K562 (cell line): ENCODE measurements at regions not wholly inside any gene's neighbourhood (a gene's known extent, or its start where the extent isn't known, plus 50 kb on each side); places are given as distances from the start of the nearest gene placed in this dataset.

Source experiments
- ESRRA ChIP-seq: fragments of 450-650 bp; IDR thresholded peaks from 2 replicates; pipeline ENCODE4 v1.6.1; 2014; ENCODE audit warnings: low read depth, mild to moderate bottlenecking, moderate library complexity, borderline replicate concordance
- FOXK2 ChIP-seq, 2 experiments: fragments of 450-650 bp; IDR thresholded peaks in 1 of 2; conservative IDR thresholded peaks in 1 of 2; 2 replicates each; pipeline ENCODE4 v1.6.1; 2016; ENCODE audit warnings: low read depth in 2 of 2, mild to moderate bottlenecking in 1 of 2
- GABPB1 ChIP-seq: sonication (generic); formaldehyde crosslinking; IDR thresholded peaks from 2 replicates; pipeline ENCODE4 v1.8.0; 2022; ENCODE audit warnings: mild to moderate bottlenecking, missing genetic modification reagents
- HNRNPUL1 ChIP-seq: fragments of 200-400 bp; formaldehyde crosslinking; IDR thresholded peaks from 2 replicates; pipeline ENCODE4 v1.6.1; 2017; ENCODE audit warnings: low read length
- JUN ChIP-seq, 2 experiments: sonication (generic) in 1 of 2; formaldehyde crosslinking in 1 of 2; IDR thresholded peaks; 2 replicates each; pipeline versions ENCODE4 v1.6.1 to v1.8.0; 2012 to 2022; ENCODE audit warnings: borderline replicate concordance in 2 of 2, mild to moderate bottlenecking in 2 of 2, improper control_type of control experiment in 1 of 2, low read depth in 1 of 2, low read length in 1 of 2, missing genetic modification reagents in 1 of 2
- MED1 ChIP-seq: sonication (generic); formaldehyde crosslinking; IDR thresholded peaks from 2 replicates; pipeline ENCODE4 v1.8.1; 2023; ENCODE audit warnings: missing genetic modification reagents, borderline replicate concordance
- MEIS2 ChIP-seq: fragments of 450-650 bp; IDR thresholded peaks from 2 replicates; pipeline ENCODE4 v1.6.1; 2014; ENCODE audit warnings: mild to moderate bottlenecking; ENCODE audit not compliant: partially characterized antibody
- NFIC ChIP-seq: fragments of 450-650 bp; IDR thresholded peaks from 2 replicates; pipeline ENCODE4 v1.6.1; 2017; ENCODE audit warnings: mild to moderate bottlenecking, inconsistent platforms
- NR2F6 ChIP-seq: fragments of 450-650 bp; formaldehyde crosslinking; IDR thresholded peaks from 2 replicates; pipeline ENCODE4 v1.4.0; 2020; ENCODE audit warnings: mild to moderate bottlenecking
- RFX7 ChIP-seq: fragments of 250-450 bp; sonication (Bioruptor Pico); IDR thresholded peaks from 2 replicates; pipeline ENCODE4 v1.5.1; 2021; ENCODE audit warnings: mild to moderate bottlenecking
- SP1 ChIP-seq: sonication (generic); formaldehyde crosslinking; IDR thresholded peaks from 2 replicates; pipeline ENCODE4 v1.8.1; 2022; ENCODE audit warnings: mild to moderate bottlenecking, missing genetic modification reagents
- TCF3 ChIP-seq: sonication (generic); formaldehyde crosslinking; IDR thresholded peaks from 2 replicates; pipeline ENCODE4 v1.4.0; 2020; ENCODE audit warnings: mild to moderate bottlenecking, missing genetic modification reagents
- U2AF1 ChIP-seq: fragments of 200-400 bp; formaldehyde crosslinking; optimal IDR thresholded peaks from 2 replicates; pipeline ENCODE3; 2017; ENCODE audit warnings: mild to moderate bottlenecking, low read depth, low read length, moderate library complexity
- ZNF143 ChIP-seq: sonication (generic); formaldehyde crosslinking; IDR thresholded peaks from 2 replicates; pipeline ENCODE4 v1.9.0; 2022; ENCODE audit warnings: mild to moderate bottlenecking, missing genetic modification reagents
- ZNF175 ChIP-seq: fragments of 200-800 bp; sonication (Bioruptor generic); IDR thresholded peaks from 2 replicates; pipeline ENCODE4 v1.6.1; 2016; ENCODE audit warnings: low read depth, mild to moderate bottlenecking, missing genetic modification characterization, missing compliant biosample characterization
- ZNF23 ChIP-seq: fragments of 250-450 bp; sonication (Bioruptor Pico); IDR thresholded peaks from 2 replicates; pipeline ENCODE4 v1.4.0; 2020; ENCODE audit warnings: mild to moderate bottlenecking
- ZNF3 ChIP-seq: fragments of 250-450 bp; sonication (Bioruptor Pico); IDR thresholded peaks from 2 replicates; pipeline ENCODE4 v1.5.0; 2021; ENCODE audit warnings: mild to moderate bottlenecking, moderate library complexity
- ZNF431 ChIP-seq: sonication (generic); formaldehyde crosslinking; IDR thresholded peaks from 2 replicates; pipeline ENCODE4 v1.8.0; 2022; ENCODE audit warnings: mild to moderate bottlenecking, missing genetic modification reagents
- ZNF444 ChIP-seq: fragments of 250-450 bp; sonication (Bioruptor Pico); IDR thresholded peaks from 2 replicates; pipeline ENCODE4 v1.4.0; 2020; ENCODE audit warnings: mild to moderate bottlenecking, moderate library complexity
- ZNF589 ChIP-seq: fragments of 200-800 bp; sonication (Bioruptor generic); IDR thresholded peaks from 2 replicates; pipeline ENCODE4 v1.6.1; 2016; ENCODE audit warnings: low read depth, missing genetic modification characterization, missing compliant biosample characterization
- TF ChIP-seq, protein P1 (sequence below), 2 experiments: IDR thresholded peaks in 1 of 2; conservative IDR thresholded peaks in 1 of 2; 2 replicates each; pipeline ENCODE4 v1.6.1; 2016; ENCODE audit warnings: low read depth in 2 of 2, mild to moderate bottlenecking in 1 of 2, missing compliant biosample characterization in 1 of 2, missing genetic modification characterization in 1 of 2, moderate library complexity in 1 of 2

DNA sequence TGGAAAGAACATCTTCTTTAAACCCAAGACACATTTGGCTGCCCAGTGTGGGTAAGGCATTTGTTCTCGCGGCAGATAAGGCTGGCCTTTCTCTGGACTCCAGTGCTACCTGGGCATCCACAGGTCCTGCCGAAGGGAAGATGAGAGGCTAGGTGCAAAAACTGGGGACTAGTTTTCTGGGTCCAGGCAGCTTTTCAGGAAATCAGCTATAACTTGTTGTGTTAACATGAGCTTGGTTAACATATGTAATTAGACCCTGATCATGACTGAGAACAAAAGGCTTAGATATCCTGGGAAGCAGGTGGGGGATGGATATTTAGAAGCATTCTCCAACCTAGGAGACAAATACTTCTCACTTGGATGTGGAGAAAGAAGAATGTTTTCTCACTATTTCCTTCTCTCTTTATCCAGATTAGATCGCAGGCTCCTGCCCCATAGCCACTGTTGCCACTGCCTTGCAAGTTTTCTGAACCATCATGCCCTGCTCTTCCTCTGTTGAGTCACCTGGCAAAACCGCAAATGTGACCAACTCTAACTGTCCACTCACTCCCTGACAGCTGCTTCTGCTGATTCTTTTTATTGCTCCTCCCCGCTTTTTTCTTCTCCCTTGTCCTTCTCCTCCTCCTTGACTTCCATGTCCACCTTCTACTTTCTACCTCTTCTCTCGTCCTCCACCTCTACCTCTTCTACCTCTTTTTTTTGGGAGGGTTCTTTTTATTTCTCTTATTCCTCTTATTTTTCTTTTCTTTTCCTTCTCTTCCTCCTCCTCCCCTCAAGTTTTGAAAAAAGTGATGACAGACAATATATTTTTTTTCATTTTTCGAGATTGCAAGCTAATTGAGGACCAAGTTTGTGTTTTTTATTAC is 258.1 kb downstream of the UTRN start (continued):
- peak; percentile 69 to 79 for TF ChIP-seq FOXK2 (conservative IDR thresholded peaks at IDR 0.05 in 1 of 2, IDR thresholded peaks at IDR 0.05 in 1 of 2; ENCODE audit: low read depth in 2 of 2)
- no peak for TF ChIP-seq HNRNPUL1
- 0 out of 2 replicates have a peak, but pooled peaks have one; percentile 43 for TF ChIP-seq ZNF3 (CRISPR knock-in tag)
- TF ChIP-seq NR2F6 (CRISPR knock-in tag): no peak
- TF ChIP-seq ZNF143 (CRISPR knock-in tag): no peak
- TF ChIP-seq MEIS2: peak; percentile 75
- TF ChIP-seq, protein P1, sequence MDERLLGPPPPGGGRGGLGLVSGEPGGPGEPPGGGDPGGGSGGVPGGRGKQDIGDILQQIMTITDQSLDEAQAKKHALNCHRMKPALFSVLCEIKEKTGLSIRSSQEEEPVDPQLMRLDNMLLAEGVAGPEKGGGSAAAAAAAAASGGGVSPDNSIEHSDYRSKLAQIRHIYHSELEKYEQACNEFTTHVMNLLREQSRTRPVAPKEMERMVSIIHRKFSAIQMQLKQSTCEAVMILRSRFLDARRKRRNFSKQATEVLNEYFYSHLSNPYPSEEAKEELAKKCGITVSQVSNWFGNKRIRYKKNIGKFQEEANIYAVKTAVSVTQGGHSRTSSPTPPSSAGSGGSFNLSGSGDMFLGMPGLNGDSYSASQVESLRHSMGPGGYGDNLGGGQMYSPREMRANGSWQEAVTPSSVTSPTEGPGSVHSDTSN (CRISPR knock-in tag; IDR thresholded peaks at IDR 0.05; ENCODE audit: low read depth): no peak
- TF ChIP-seq, protein P1 (tag; conservative IDR thresholded peaks at IDR 0.05; ENCODE audit: low read depth): peak; percentile 66; the same call in 1 of the 2 replicates
- peak; percentile 85; the same call in 1 of the 2 replicates for TF ChIP-seq ZNF589 (CRISPR knock-in tag)
- TF ChIP-seq MED1: no peak
- TF ChIP-seq GABPB1 (CRISPR knock-in tag): no peak
- peak; percentile 10; the same call in 1 of the 2 replicates for TF ChIP-seq ZNF23 (CRISPR knock-in tag)
- peak; percentile 80 for TF ChIP-seq ZNF175 (CRISPR knock-in tag)
- no peak for TF ChIP-seq ZNF431 (CRISPR knock-in tag)
- TF ChIP-seq TCF3 (CRISPR knock-in tag): peak; percentile 86
- no peak for TF ChIP-seq U2AF1
- peak; percentile 4; the same call in 1 of the 2 replicates for TF ChIP-seq ZNF444 (CRISPR knock-in tag)
- peak; percentile 49 for TF ChIP-seq NFIC
- TF ChIP-seq RFX7 (CRISPR knock-in tag): no peak
- TF ChIP-seq SP1 (CRISPR knock-in tag): no peak
- TF ChIP-seq JUN (IDR thresholded peaks at IDR 0.05; ENCODE audit: borderline replicate concordance, low read depth, low read length): peak; percentile 94
- TF ChIP-seq JUN (CRISPR knock-in tag; IDR thresholded peaks at IDR 0.05; ENCODE audit: borderline replicate concordance): no peak
- peak; percentile 95; the same call in 1 of the 2 replicates for TF ChIP-seq ESRRA
